Ascending aorta (tissue), 2 donors: ENCODE measurements at regions not wholly inside any gene's neighbourhood (a gene's known extent, or its start where the extent isn't known, plus 50 kb on each side); places are given as distances from the start of the nearest gene placed in this dataset.

ENCODE experiments used
- DNase-seq, 2 donors: peaks; one replicate each; pipeline ENCODE4 v3.0.0-alpha.2; 2019; ENCODE audit warnings: low spot score in 2 of 2
- H3K27ac ChIP-seq, 2 donors: fragments of 200-600 bp; sonication (generic); one replicate each; pipeline ENCODE4 v1.5.1; 2016 to 2017; ENCODE audit warnings: mild to moderate bottlenecking in 1 of 2
- H3K27me3 ChIP-seq: fragments of 200-600 bp; sonication (generic); one replicate; pipeline ENCODE4 v1.5.1; 2017
- H3K36me3 ChIP-seq, 2 donors: fragments of 200-600 bp; sonication (generic); one replicate each; pipeline ENCODE4 v1.5.1; 2016
- H3K4me1 ChIP-seq, 2 donors: fragments of 200-600 bp; sonication (generic); one replicate each; pipeline ENCODE4 v1.5.1; 2016 to 2017; ENCODE audit warnings: mild to moderate bottlenecking in 1 of 2
- H3K4me3 ChIP-seq, 2 donors: fragments of 200-600 bp; sonication (generic); one replicate each; pipeline ENCODE4 v1.5.1; 2016 to 2017; ENCODE audit warnings: mild to moderate bottlenecking in 1 of 2
- H3K9me3 ChIP-seq, 2 donors: fragments of 200-600 bp; sonication (generic); one replicate each; pipeline ENCODE4 v1.5.1; 2016
- CTCF ChIP-seq, 3 experiments: fragments of 200-600 bp in 2 of 3; fragments of 450-650 bp in 1 of 3; sonication (generic) in 2 of 3; IDR thresholded peaks; one replicate each; pipeline ENCODE4 v1.5.1; 2016 to 2019; ENCODE audit warnings: antibody characterized with exemption in 3 of 3, mild to moderate bottlenecking in 1 of 3, moderate library complexity in 1 of 3
- intact Hi-C: fragments of 100-400 bp; cut with DNase I; formaldehyde crosslinking; loops from one replicate; pipeline ENCODE4 v1.15.1; 2023

GRCh38 chr6:40183902-40184301 is 249.6 kb upstream of the MOCS1 start:
- intact Hi-C loops = no loop called here
- no peaks in the 10 kb centered on the region for H3K4me1 ChIP-seq
- H3K27me3 ChIP-seq = no peaks in the 10 kb centered on the region
- no peak overlapping the region for H3K27ac ChIP-seq
- no peak for TF ChIP-seq CTCF (IDR thresholded peaks at IDR 0.05)
- H3K9me3 ChIP-seq = peaks cover 0 to 7% of the 10 kb centered on the region in 2 donors
- no peak overlapping the region for H3K4me3 ChIP-seq
- DNase-seq = no peak
- no peaks in the 10 kb centered on the region for H3K36me3 ChIP-seq

- TF ChIP-seq CTCF (IDR thresholded peaks at IDR 0.05) = no peak
- DNase-seq = no peak
- Histone ChIP-seq H3K4me3 (no peak overlapping the region), H3K27ac (no peak overlapping the region), H3K27me3 (no peaks in the 10 kb centered on the region), H3K9me3 (peaks cover 0 to 7% of the 10 kb centered on the region in 2 donors), H3K4me1 (no peaks in the 10 kb centered on the region), H3K36me3 (no peaks in the 10 kb centered on the region)
- intact Hi-C loops = no loop called here
Measured at GRCh38 chr6:40181367-40181766, 247.1 kb upstream of the MOCS1 start.

GRCh38 chr6:40180271-40180670 is 246.0 kb upstream of the MOCS1 start:
- no peaks in the 10 kb centered on the region for H3K27me3 ChIP-seq
- peaks cover 0 to 7% of the 10 kb centered on the region in 2 donors for H3K9me3 ChIP-seq
- no peak overlapping the region for H3K27ac ChIP-seq
- no peak for TF ChIP-seq CTCF (IDR thresholded peaks at IDR 0.05)
- DNase-seq = no peak
- no peak overlapping the region for H3K4me3 ChIP-seq
- intact Hi-C loops = no loop called here
- no peaks in the 10 kb centered on the region for H3K36me3 ChIP-seq
- H3K4me1 ChIP-seq = no peaks in the 10 kb centered on the region

GRCh38 chr6:40179496-40179895 is 245.2 kb upstream of the MOCS1 start:
- intact Hi-C loops = no loop called here

GRCh38 chr6:40177598-40177997 is 243.3 kb upstream of the MOCS1 start:
- DNase-seq = no peak
- Histone ChIP-seq H3K27ac (no peak overlapping the region), H3K36me3 (no peaks in the 10 kb centered on the region), H3K9me3 (no peaks in the 10 kb centered on the region), H3K27me3 (no peaks in the 10 kb centered on the region), H3K4me1 (no peaks in the 10 kb centered on the region), H3K4me3 (no peak overlapping the region)
- no peak for TF ChIP-seq CTCF (IDR thresholded peaks at IDR 0.05)
- intact Hi-C loops = no loop called here

More at GRCh38 chr6:40179496-40179895, 245.2 kb upstream of the MOCS1 start:
- no peaks in the 10 kb centered on the region for H3K36me3 ChIP-seq
- peaks cover 0 to 7% of the 10 kb centered on the region in 2 donors for H3K9me3 ChIP-seq
- no peak overlapping the region for H3K4me3 ChIP-seq
- TF ChIP-seq CTCF (IDR thresholded peaks at IDR 0.05) = no peak
- H3K4me1 ChIP-seq = no peaks in the 10 kb centered on the region
- no peaks in the 10 kb centered on the region for H3K27me3 ChIP-seq
- no peak for DNase-seq
- H3K27ac ChIP-seq = no peak overlapping the region

GRCh38 chr6:40176152-40176551 is 241.9 kb upstream of the MOCS1 start:
- Histone ChIP-seq H3K4me1 (no peaks in the 10 kb centered on the region), H3K4me3 (no peak overlapping the region), H3K36me3 (no peaks in the 10 kb centered on the region), H3K9me3 (no peaks in the 10 kb centered on the region), H3K27me3 (no peaks in the 10 kb centered on the region), H3K27ac (no peak overlapping the region)
- DNase-seq = no peak
- TF ChIP-seq CTCF (IDR thresholded peaks at IDR 0.05) = no peak
- intact Hi-C loops = no loop called here
